Cardiac fibroblast (primary cell): ENCODE measurements at regions not wholly inside any gene's neighbourhood (a gene's known extent, or its start where the extent isn't known, plus 50 kb on each side); places are given as distances from the start of the nearest gene placed in this dataset.

ENCODE experiments used
- DNase-seq, 2 donors: peaks; one replicate each; pipeline versions ENCODE4 v3.0.0 to v3.0.0-alpha.2; 2010; ENCODE audit warnings: low read depth in 2 of 2
- H3K4me3 ChIP-seq, 2 donors: replicated peaks in 1 of 2; 1 replicate in 1 of 2; 2 replicates in 1 of 2; pipeline ENCODE4 v1.5.1; 2011; ENCODE audit warnings: low read depth in 2 of 2, low read length in 2 of 2, mild to moderate bottlenecking in 2 of 2, moderate library complexity in 1 of 2
- TF ChIP-seq, protein P1 (sequence below): IDR thresholded peaks from one replicate; pipeline ENCODE4 v1.5.1; 2011; ENCODE audit warnings: low read depth, mild to moderate bottlenecking, low read length, inconsistent platforms

DNA sequence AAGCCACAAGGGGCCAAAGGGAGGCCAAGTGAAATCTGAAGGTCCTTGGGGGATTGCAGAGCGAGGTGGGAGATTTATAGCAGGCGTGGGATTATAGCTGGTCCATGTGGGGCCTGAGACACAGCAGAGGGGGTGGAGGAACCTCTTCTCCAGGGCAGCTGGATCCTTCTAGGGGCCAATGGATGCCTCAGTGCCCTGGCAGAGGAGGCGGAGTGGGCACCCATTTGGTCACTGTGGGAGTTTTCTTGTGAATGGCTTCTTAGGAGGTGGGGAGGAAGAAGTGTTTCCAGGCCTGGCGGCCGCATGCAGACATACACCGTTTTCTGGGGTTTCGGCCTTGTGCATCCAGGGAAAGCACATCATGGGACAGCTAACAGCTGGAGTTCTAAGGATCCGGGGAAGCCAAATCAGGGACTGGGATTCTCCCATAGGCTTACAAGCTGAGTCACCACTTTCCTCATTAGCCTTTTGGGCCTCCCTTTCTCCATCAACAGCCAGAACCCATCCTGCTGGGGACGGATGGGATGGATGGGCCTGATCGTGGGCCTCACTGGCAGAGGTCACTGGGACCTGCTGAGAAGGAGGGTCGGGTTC lies 76.5 kb downstream of the RHOU start:
- H3K4me3 ChIP-seq = no peak overlapping the region

DNA sequence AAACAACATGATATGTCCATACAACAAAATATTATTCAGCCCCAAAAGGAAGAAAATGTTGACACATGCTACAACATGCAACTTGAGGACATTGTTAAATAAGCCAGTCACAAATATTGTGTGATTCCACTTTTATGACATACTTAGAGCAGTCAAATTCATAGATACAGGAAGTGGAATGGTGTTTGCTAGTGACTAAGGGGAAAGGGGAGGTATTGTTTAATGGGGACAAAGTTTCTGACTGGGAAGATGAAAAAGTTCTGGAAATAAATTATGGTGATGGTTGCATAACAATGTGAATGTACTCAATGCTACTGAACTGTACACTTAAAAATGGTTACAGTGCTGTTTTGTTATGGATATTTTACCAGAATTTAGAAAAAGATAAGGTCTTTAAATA lies 77.7 kb downstream of the RHOU start:
- TF ChIP-seq, protein P1, sequence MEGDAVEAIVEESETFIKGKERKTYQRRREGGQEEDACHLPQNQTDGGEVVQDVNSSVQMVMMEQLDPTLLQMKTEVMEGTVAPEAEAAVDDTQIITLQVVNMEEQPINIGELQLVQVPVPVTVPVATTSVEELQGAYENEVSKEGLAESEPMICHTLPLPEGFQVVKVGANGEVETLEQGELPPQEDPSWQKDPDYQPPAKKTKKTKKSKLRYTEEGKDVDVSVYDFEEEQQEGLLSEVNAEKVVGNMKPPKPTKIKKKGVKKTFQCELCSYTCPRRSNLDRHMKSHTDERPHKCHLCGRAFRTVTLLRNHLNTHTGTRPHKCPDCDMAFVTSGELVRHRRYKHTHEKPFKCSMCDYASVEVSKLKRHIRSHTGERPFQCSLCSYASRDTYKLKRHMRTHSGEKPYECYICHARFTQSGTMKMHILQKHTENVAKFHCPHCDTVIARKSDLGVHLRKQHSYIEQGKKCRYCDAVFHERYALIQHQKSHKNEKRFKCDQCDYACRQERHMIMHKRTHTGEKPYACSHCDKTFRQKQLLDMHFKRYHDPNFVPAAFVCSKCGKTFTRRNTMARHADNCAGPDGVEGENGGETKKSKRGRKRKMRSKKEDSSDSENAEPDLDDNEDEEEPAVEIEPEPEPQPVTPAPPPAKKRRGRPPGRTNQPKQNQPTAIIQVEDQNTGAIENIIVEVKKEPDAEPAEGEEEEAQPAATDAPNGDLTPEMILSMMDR = no peak
- no peak overlapping the region for H3K4me3 ChIP-seq
- no peak for DNase-seq

More for the DNA sequence above, 76.5 kb downstream of the RHOU start:
- TF ChIP-seq, protein P1 = no peak
- no peak for DNase-seq

DNA sequence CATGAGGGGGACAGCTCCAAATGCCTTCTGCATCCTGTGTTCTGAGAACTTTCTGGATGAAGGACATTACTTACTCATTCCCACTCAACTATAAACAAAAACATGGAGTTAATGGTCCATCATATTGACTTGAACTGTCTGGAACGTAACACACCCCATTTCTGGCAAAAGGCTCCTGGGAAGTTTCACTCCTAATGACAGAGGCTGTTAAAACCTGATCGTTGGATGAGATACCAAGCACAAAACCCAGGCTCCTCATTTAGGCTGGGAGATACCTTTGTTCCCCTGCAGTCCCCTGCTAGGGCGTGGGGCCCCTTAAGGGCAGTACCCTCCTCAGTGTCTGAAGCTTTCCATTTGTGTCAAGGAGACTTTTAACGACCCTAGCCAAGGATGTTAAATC lies 78.9 kb downstream of the RHOU start:
- TF ChIP-seq, protein P1 = no peak
- no peak overlapping the region for H3K4me3 ChIP-seq
- DNase-seq = no peak

DNA sequence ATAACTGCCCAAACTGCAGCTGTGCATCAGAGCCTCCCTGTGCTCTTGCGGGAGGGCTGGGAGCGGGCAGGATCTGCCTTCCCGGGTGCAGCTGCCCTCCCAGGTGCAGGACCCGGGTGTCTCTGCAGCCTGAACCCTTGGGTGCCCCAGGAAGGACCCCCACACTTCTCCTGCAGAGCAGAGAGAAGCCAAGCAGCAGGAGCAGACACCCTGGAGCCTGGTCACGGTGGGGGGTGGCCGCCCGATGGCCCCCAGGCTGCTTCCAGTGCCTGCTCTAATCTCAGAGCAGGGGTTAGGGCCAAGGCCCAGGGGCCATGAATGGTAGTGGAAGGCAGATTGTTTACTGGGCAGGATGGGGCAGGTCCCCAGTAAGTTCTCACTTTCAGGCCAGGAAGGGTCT lies 83.0 kb downstream of the RHOU start:
- H3K4me3 ChIP-seq = no peak overlapping the region

DNA sequence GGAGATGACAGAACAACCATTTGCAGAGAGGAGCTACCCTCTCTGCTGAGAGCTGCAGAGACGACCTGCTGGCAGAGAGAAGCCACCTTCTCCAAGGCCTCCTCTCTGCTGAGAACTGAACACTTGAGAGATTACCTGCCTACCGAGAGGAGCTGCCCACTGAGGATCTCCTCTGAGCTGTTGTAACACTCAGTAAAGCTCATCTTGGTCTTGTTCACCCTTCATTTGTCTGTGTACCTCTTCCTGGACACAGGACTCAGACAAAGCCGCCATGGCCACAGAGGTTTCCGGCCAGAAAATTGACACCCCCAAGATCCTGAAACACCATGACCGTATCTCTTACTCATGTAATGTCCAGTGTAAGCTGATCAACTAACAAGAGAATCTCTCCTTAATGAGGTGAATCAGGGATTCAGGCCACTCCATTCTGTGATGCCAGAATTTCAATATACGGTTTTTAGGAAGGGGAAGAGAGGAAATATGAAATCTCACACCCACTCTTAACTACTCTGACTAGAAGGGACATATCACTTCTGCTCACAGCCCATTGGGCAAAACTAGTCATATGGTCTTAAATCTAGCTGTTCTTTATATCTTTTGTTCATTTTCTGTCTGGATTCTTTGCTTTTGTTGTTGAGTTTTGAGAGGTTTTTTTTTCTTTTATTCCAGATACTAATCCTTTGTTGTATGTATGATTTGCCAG lies 83.8 kb downstream of the RHOU start:
- DNase-seq = no peak
- TF ChIP-seq, protein P1 = no peak
- no peak overlapping the region for H3K4me3 ChIP-seq

More for the DNA sequence above, 83.0 kb downstream of the RHOU start:
- no peak for DNase-seq
- TF ChIP-seq, protein P1 = no peak

DNA sequence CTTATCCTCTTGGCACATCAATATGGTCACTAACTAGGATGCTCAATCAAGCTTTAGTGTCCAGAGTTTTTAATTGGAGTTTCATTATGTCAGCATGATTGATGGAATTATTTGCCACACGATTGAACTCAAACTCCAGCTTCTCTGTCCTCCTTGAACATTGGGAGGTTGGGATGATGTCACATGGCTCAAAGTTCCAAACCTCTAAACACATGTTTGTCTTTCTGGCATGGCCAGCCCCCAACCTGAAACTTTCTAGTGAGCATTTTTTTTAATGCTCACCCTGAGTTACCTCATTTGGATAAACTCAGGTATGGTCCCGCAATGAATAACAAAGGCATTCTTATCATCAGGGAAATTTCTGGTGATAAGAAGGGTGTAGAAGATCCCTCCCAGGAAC lies 86.0 kb downstream of the RHOU start:
- H3K4me3 ChIP-seq = no peak overlapping the region
- no peak for DNase-seq

More for the DNA sequence above, 86.0 kb downstream of the RHOU start:
- TF ChIP-seq, protein P1 = no peak
